ENCODE measurements at regions not wholly inside any gene's neighbourhood (a gene's known extent, or its start where the extent isn't known, plus 50 kb on each side); places are given as distances from the start of the nearest gene placed in this dataset.

- H3K9me3 ChIP-seq (ENCODE audit: control insufficient read depth, low read depth, low read length): no peaks in the 10 kb centered on the region
- Mint-ChIP-seq H3K27me3 (ENCODE audit: low read depth) (no peaks in the 10 kb centered on the region), H3K36me3 (ENCODE audit: insufficient read depth in 1 of 3, low read depth in 3 of 3) (no peaks in the 10 kb centered on the region; a peak in 1 of 7 replicates), H3K4me1 (peaks cover 58 to 61% of the 10 kb centered on the region in 2 experiments), H3K4me3 (no peak overlapping the region), H3K27ac (peak overlapping the region in 2 of 3 experiments; percentile 79 to 90; a peak in 3 of 7 replicates), H3K9me3 (no peaks in the 10 kb centered on the region)
- no peaks in the 10 kb centered on the region for H3K79me1 ChIP-seq (ENCODE audit: insufficient read depth, low read depth, low read length, poor library complexity, severe bottlenecking)
- no peak overlapping the region for H3K56ac ChIP-seq (ENCODE audit: insufficient read length, low read depth, low read length)
- no peak overlapping the region for H3K4ac ChIP-seq (ENCODE audit: low read depth, low read length)
- H2BK15ac ChIP-seq (ENCODE audit: low read depth, low read length): no peak overlapping the region
- H2AFZ ChIP-seq (ENCODE audit: low read length): no peak overlapping the region
- no peak overlapping the region for H3K9ac ChIP-seq (ENCODE audit: extremely low read depth, insufficient read length, low read length)
- no peak overlapping the region for H3K18ac ChIP-seq (ENCODE audit: insufficient read length, low read depth, low read length)
- no peak overlapping the region for H3T11ph ChIP-seq (ENCODE audit: low read length)
- no peaks in the 10 kb centered on the region for H3K23me2 ChIP-seq (ENCODE audit: insufficient read length, low read depth, low read length, poor library complexity, severe bottlenecking)
- H3K23ac ChIP-seq (ENCODE audit: insufficient read length, low read depth, low read length): no peak overlapping the region
- no peaks in the 10 kb centered on the region for H3K27me3 ChIP-seq (ENCODE audit: insufficient read depth, low read length)
- H3K79me2 ChIP-seq (ENCODE audit: insufficient read depth, low read length): no peaks in the 10 kb centered on the region
- no peaks in the 10 kb centered on the region for H4K20me1 ChIP-seq (ENCODE audit: control insufficient read depth, insufficient read depth, insufficient read length)
- no peak overlapping the region for H2AK5ac ChIP-seq (ENCODE audit: insufficient read length, low read length)
- no peak for DNase-seq
- H4K5ac ChIP-seq (ENCODE audit: insufficient read length, low read depth, low read length): no peak overlapping the region
- no peak overlapping the region for H2BK5ac ChIP-seq (ENCODE audit: insufficient read length, low read length)
- H2BK20ac ChIP-seq (ENCODE audit: low read depth, low read length, poor library complexity, severe bottlenecking): no peak overlapping the region
- H2BK120ac ChIP-seq (ENCODE audit: low read depth, low read length, poor library complexity, severe bottlenecking): no peak overlapping the region
- no peak overlapping the region for H4K91ac ChIP-seq (ENCODE audit: insufficient read length, low read depth, low read length)
- no peak overlapping the region for H3K4me2 ChIP-seq (ENCODE audit: insufficient read depth, insufficient read length, low read length)
- no peak overlapping the region for H2BK12ac ChIP-seq (ENCODE audit: insufficient read length, low read depth, low read length)
- peaks cover 9% of the 10 kb centered on the region; the same call in 1 of the 2 replicates for H3K4me1 ChIP-seq (ENCODE audit: insufficient read depth, low read length)
- no peak overlapping the region for H3K14ac ChIP-seq (ENCODE audit: insufficient read depth, low read length)
- no peak for TF ChIP-seq CTCF (conservative IDR thresholded peaks at IDR 0.05)
- no peak overlapping the region for H4K8ac ChIP-seq (replicated peaks; ENCODE audit: insufficient read length, low read depth, low read length)
- no peak overlapping the region for H3K27ac ChIP-seq (ENCODE audit: insufficient read length, low read depth, low read length)
- WGBS (ENCODE audit: extremely low coverage, insufficient read length, low lambda C conversion rate): no CpG with 5 or more reads among the region's 4 CpGs
Observed at GRCh38 chr13:99798756-99799155, 172.8 kb downstream of the ZIC5 start.

All from H9 (cell line).